Fibroblast of villous mesenchyme (primary cell): ENCODE measurements at regions not wholly inside any gene's neighbourhood (a gene's known extent, or its start where the extent isn't known, plus 50 kb on each side); places are given as distances from the start of the nearest gene placed in this dataset.

Experiments used
- DNase-seq: peaks from one replicate; pipeline ENCODE4 v3.0.0-alpha.2; 2010; ENCODE audit warnings: low read depth
- H3K4me3 ChIP-seq: 2 replicates; pipeline ENCODE4 v1.5.1; 2011; ENCODE audit warnings: low read depth, mild to moderate bottlenecking, low read length
- TF ChIP-seq, protein P1 (sequence below): IDR thresholded peaks from 2 replicates; pipeline ENCODE4 v1.5.1; 2012; ENCODE audit warnings: low read depth, mild to moderate bottlenecking, low read length; ENCODE audit not compliant: insufficient read depth

DNA sequence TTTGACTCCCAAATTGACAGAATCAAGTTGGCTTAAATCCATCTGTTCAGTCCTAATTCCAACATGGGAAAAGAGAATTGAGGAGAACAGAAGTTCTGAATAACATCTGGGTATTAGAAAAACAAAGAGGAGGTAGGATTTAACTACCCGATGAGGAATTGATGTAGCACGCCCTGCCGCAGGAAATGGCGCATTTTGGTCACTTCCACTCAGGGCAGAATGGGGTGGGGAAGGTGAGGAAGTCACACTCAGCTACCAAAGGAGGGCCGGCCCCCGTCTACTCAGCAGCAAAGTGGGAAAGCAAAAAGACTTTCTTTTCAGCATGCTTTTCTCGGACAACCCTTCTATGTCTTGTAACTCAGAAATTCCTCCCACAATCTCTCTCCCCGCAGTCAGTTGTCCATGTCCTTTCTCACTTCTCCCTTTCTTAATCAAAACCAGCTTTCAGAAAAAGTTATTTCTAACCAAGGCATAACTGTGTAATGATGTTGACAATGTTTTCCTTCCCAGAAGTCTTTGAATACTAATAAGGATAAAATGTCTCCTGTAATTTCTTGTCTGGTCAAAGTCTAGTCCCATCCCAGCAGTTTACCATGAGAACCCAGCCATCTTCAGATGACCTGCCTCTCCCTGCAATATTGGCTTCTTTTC, 60.5 kb upstream of the SIPA1L2 start:
- DNase-seq = peak; percentile 15
- TF ChIP-seq, protein P1, sequence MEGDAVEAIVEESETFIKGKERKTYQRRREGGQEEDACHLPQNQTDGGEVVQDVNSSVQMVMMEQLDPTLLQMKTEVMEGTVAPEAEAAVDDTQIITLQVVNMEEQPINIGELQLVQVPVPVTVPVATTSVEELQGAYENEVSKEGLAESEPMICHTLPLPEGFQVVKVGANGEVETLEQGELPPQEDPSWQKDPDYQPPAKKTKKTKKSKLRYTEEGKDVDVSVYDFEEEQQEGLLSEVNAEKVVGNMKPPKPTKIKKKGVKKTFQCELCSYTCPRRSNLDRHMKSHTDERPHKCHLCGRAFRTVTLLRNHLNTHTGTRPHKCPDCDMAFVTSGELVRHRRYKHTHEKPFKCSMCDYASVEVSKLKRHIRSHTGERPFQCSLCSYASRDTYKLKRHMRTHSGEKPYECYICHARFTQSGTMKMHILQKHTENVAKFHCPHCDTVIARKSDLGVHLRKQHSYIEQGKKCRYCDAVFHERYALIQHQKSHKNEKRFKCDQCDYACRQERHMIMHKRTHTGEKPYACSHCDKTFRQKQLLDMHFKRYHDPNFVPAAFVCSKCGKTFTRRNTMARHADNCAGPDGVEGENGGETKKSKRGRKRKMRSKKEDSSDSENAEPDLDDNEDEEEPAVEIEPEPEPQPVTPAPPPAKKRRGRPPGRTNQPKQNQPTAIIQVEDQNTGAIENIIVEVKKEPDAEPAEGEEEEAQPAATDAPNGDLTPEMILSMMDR = no peak
- H3K4me3 ChIP-seq = no peak overlapping the region

DNA sequence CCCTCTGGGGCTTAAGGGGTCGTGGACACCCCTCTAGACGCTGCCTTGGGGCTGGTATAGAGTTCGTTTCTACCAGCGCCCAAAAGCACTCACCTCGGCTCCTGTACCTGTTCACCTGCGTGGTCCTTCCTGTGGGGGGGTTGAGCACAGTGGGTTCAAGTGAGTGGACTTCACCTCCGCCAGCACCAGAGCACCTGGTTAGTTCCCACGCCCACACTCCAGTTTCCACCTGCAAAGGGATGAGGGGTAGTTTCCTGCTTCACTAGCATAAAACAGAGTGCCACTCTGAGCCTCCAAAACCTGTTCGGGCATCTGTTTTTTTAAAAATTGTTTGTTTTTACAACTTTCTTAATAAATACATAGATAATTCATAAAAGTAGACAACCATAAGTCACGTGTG, 64.5 kb upstream of the SIPA1L2 start:
- DNase-seq = no peak
- no peak overlapping the region for H3K4me3 ChIP-seq
- TF ChIP-seq, protein P1 = no peak

DNA sequence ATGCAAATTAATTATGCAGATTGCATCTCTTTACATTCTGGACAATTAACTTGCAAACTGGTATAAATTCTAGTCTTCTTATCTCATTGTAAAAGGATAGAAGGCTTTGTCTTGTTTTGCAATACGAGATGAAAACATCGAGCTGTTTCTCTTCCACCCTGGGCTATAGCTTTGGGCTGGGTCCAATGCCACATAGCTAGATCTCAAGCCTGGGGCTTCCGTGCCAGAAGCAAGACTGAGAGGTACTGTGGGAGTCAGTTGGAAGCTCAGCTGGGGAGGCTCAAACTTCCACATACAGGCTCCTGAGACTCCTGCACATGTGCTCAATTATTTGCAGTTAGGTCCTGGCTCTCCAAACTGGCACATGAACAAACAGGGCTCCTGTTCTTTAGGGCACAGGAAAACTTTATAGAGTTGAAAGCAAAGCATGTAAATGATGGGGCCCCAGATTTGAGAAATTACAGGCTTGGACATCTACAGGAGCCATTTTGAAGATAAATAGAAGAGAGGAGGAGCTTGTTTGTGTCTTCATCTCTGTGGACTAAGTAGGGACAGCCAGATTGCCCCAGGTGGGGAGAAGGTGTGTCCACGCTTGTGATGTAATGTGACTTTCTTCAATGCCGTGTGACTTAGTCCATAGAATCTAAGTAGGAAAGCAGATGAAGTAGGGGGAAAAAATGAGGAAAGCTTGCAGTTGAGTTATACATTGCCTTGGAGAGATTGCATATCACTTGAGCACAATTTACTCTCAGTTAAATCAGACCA, 65.9 kb upstream of the SIPA1L2 start:
- no peak overlapping the region for H3K4me3 ChIP-seq
- TF ChIP-seq, protein P1 = no peak
- no peak for DNase-seq

DNA sequence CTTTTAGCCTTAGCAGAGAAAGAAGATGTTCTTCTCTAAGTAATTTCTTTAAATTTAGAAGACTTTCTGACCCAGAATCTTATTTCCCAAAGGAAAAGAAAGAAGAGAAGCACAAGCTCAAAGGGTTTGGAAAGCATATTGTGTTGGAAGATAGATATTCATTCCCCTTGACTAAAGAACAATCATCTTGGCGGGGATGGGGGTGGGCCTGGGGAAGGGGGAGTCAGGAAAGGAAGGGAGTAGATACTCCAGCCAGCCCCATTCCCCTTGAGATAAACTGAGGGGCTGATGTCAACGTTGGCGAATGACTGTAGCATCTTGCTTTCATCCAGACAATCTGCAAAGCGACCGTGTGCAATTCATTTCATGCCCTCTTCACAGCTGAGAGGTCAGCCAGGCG, 66.5 kb upstream of the SIPA1L2 start:
- TF ChIP-seq, protein P1 = no peak
- H3K4me3 ChIP-seq = no peak overlapping the region

DNA sequence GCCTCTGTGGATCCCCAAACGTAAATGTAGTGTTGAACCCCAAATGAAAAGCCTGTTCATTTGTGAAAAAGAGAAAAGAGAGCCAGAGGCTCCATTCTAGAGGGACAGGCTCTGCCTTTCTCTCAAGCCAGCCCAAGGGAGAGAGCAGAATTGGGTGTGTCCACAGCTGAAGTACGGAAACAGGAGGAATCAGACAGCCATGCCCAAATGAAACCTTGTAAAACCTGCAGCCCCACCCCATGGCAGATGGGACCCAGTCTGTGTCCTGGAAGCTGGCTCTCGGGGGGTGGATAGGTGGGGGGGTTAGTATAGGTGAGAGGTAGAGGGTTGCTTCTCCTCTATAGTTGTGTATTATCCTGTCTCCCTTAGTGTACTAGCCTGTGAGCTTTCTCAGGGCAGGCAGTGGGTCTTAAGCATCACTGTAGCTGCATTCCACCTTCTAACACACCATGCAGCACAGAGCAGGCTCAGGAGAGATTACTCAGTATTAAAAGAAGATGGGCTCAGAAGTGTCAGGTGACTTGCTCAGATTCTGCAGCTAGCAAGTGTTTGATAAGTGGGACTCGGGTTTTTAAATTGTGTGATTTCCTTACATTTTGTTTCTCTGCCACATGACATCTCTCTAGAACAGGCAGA, 67.4 kb upstream of the SIPA1L2 start:
- no peak for DNase-seq
- no peak overlapping the region for H3K4me3 ChIP-seq
- TF ChIP-seq, protein P1 = no peak

More for the DNA sequence above, 66.5 kb upstream of the SIPA1L2 start:
- DNase-seq = no peak

DNA sequence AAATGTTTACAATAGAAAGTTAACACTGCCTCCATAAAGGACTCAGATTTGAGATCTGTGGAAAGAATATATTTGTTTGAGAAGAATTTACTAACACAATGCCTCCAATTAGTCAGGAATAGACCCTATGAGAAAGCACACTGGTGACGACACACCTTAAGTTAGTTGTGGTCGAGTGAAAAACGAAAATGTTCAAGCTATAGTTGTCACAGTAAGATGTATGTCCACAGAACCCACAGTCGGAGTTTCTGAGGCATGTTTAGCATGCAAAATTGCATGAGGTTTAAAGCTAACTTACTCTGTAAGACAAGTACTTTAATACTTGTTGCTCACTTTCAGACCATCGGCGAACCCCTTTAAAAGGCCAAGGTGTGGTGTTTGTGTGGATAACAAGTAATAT, 69.9 kb upstream of the SIPA1L2 start:
- no peak overlapping the region for H3K4me3 ChIP-seq
- TF ChIP-seq, protein P1 = no peak
- no peak for DNase-seq
